ENCODE measurements at regions not wholly inside any gene's neighbourhood (a gene's known extent, or its start where the extent isn't known, plus 50 kb on each side); places are given as distances from the start of the nearest gene placed in this dataset.

DNA sequence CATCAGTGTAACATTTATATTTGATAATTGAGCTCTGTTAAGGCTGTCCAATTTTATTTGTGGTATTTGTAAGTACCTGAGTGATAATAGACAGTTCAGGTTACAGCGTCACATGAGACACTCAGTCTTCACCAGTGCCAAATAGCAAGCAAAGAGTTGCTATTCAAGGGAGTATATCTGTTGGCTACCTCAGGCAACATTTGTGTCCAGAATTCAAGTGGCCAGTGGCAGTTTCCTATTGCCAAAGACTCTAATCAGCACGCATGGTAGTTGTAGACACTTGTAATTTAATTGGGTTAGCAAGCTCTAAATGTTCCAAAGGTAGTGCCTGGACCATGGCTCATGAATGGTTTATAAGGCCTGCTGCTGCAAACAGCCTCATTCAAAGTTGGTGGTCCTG is 1524.3 kb upstream of the B3GALT2 start:
- H3K27ac ChIP-seq (ENCODE audit: low read depth in 2 of 2, low read length in 2 of 2): no peak overlapping the region
- no peaks in the 10 kb centered on the region for H3K27me3 ChIP-seq (ENCODE audit: control insufficient read depth, insufficient read depth, low read length)
- H3K9me3 ChIP-seq (ENCODE audit: control insufficient read depth in 2 of 3, insufficient read depth in 1 of 3, low read length in 3 of 3): no peaks in the 10 kb centered on the region
- H3K4me3 ChIP-seq (ENCODE audit: low read length in 3 of 3): no peak overlapping the region
- no peaks in the 10 kb centered on the region for H3K4me1 ChIP-seq (ENCODE audit: control insufficient read depth in 2 of 3, insufficient read depth in 2 of 3, low read depth in 1 of 3, low read length in 3 of 3)
- no peaks in the 10 kb centered on the region for H3K36me3 ChIP-seq (ENCODE audit: control insufficient read depth in 2 of 3, insufficient read depth in 3 of 3, low read length in 3 of 3)
- DNase-seq (no peak), FAIRE-seq (no peak)
- H3K9ac ChIP-seq (ENCODE audit: low read length in 3 of 3): no peak overlapping the region
- TF ChIP-seq, protein P1, sequence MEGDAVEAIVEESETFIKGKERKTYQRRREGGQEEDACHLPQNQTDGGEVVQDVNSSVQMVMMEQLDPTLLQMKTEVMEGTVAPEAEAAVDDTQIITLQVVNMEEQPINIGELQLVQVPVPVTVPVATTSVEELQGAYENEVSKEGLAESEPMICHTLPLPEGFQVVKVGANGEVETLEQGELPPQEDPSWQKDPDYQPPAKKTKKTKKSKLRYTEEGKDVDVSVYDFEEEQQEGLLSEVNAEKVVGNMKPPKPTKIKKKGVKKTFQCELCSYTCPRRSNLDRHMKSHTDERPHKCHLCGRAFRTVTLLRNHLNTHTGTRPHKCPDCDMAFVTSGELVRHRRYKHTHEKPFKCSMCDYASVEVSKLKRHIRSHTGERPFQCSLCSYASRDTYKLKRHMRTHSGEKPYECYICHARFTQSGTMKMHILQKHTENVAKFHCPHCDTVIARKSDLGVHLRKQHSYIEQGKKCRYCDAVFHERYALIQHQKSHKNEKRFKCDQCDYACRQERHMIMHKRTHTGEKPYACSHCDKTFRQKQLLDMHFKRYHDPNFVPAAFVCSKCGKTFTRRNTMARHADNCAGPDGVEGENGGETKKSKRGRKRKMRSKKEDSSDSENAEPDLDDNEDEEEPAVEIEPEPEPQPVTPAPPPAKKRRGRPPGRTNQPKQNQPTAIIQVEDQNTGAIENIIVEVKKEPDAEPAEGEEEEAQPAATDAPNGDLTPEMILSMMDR (IDR thresholded peaks at IDR 0.05; ENCODE audit: borderline replicate concordance, extremely low read depth, insufficient read depth): no peak
- intact Hi-C loops (cut with DNase I): no loop called here

DNA sequence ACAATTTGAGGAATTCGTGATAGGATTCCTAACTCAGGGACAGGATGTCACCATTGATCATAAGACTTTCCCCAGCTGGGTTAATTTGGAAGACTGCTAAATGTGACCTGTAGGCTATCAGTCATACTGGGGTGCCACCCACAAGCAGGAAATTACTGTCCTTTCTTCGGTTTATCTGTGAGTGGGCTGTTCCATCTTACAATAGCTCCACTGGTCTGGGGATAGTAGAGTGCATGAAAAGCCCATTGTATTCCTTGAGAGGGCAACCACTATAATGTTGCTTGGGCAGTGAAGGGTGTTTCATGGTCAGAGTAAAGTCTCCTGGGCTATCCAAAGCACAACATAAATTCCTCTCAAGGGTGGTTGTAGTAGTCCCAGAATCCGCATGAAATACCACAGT is 1523.0 kb upstream of the B3GALT2 start:
- no peak overlapping the region for H3K9ac ChIP-seq (ENCODE audit: low read length in 3 of 3)
- no peak for FAIRE-seq
- H3K9me3 ChIP-seq (ENCODE audit: control insufficient read depth in 2 of 3, insufficient read depth in 1 of 3, low read length in 3 of 3): no peaks in the 10 kb centered on the region
- DNase-seq: no peak
- H3K4me3 ChIP-seq (ENCODE audit: low read length in 3 of 3): no peak overlapping the region
- no peaks in the 10 kb centered on the region for H3K36me3 ChIP-seq (ENCODE audit: control insufficient read depth in 2 of 3, insufficient read depth in 3 of 3, low read length in 3 of 3)
- H3K4me1 ChIP-seq (ENCODE audit: control insufficient read depth in 2 of 3, insufficient read depth in 2 of 3, low read depth in 1 of 3, low read length in 3 of 3): no peaks in the 10 kb centered on the region
- TF ChIP-seq, protein P1 (IDR thresholded peaks at IDR 0.05; ENCODE audit: borderline replicate concordance, extremely low read depth, insufficient read depth): no peak
- no peak overlapping the region for H3K27ac ChIP-seq (ENCODE audit: low read depth in 2 of 2, low read length in 2 of 2)
- intact Hi-C loops (cut with DNase I): no loop called here
- H3K27me3 ChIP-seq (ENCODE audit: control insufficient read depth, insufficient read depth, low read length): no peaks in the 10 kb centered on the region

DNA sequence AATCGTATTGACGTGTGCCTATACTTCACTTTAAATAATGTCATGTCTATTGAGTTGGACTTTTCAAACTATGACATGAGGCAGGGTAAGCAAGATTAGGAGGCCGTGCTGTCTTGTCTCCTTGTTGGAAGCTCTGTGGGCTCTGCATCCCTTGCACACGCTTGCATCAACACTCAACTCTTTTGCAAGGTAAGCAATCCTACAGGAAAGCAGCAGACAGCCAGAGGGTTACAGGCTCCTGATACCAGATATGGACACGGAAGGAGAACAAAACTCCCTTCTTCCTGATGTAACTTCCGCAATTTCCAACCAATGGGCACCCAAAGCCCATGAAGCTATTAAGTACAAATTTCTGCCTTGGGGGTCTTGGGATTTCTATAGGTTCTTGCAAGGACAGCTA is 1520.7 kb upstream of the B3GALT2 start:
- Histone ChIP-seq H3K4me1 (ENCODE audit: control insufficient read depth in 2 of 3, insufficient read depth in 2 of 3, low read depth in 1 of 3, low read length in 3 of 3) (no peaks in the 10 kb centered on the region), H3K27me3 (ENCODE audit: control insufficient read depth, insufficient read depth, low read length) (no peaks in the 10 kb centered on the region), H3K27ac (ENCODE audit: low read depth in 2 of 2, low read length in 2 of 2) (no peak overlapping the region), H3K9me3 (ENCODE audit: control insufficient read depth in 2 of 3, insufficient read depth in 1 of 3, low read length in 3 of 3) (no peaks in the 10 kb centered on the region), H3K4me3 (ENCODE audit: low read length in 3 of 3) (no peak overlapping the region), H3K9ac (ENCODE audit: low read length in 3 of 3) (no peak overlapping the region), H3K36me3 (ENCODE audit: control insufficient read depth in 2 of 3, insufficient read depth in 3 of 3, low read length in 3 of 3) (no peaks in the 10 kb centered on the region)
- no peak for DNase-seq
- intact Hi-C loops (cut with DNase I): no loop called here
- no peak for FAIRE-seq
- TF ChIP-seq, protein P1 (IDR thresholded peaks at IDR 0.05; ENCODE audit: borderline replicate concordance, extremely low read depth, insufficient read depth): no peak

DNA sequence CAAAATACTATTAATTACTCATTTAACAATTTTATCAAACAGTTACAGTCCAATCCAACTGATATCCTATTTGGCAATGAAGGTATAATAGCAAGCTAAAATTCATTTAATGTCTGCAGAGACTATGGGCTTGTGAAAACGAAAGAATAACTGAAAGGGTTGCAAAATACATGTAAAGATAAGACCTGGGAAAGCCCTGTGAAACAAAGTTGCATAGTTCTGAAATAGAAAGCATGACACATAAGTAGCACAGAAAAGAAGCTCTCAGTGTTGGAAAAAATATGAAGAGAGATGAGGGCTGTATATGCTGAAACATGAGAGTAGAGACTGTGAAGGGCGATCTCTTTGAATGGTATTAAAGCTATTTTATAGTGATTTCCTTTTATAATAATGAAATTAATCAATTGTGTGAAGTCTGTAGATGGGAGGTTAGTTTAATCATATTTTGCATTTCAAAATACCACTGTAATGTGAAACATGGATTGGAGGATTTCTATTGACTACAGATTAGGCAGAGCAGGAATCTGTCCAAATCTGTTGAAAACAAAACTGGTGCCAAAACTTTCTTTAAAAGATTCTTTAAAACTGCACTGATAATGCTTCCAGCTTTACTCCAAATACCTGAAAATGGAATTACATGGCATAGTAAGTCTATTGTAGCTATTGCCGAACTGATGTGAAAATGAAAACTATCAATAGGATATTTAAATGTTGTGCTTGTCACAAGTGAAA is 1518.9 kb upstream of the B3GALT2 start:
- Histone ChIP-seq H3K4me1 (ENCODE audit: control insufficient read depth in 2 of 3, insufficient read depth in 2 of 3, low read depth in 1 of 3, low read length in 3 of 3) (no peaks in the 10 kb centered on the region), H3K4me3 (ENCODE audit: low read length in 3 of 3) (no peak overlapping the region), H3K27ac (ENCODE audit: low read depth in 2 of 2, low read length in 2 of 2) (no peak overlapping the region), H3K27me3 (ENCODE audit: control insufficient read depth, insufficient read depth, low read length) (no peaks in the 10 kb centered on the region), H3K36me3 (ENCODE audit: control insufficient read depth in 2 of 3, insufficient read depth in 3 of 3, low read length in 3 of 3) (no peaks in the 10 kb centered on the region), H3K9me3 (ENCODE audit: control insufficient read depth in 2 of 3, insufficient read depth in 1 of 3, low read length in 3 of 3) (no peaks in the 10 kb centered on the region), H3K9ac (ENCODE audit: low read length in 3 of 3) (no peak overlapping the region)
- intact Hi-C loops (cut with DNase I): no loop called here
- TF ChIP-seq, protein P1 (IDR thresholded peaks at IDR 0.05; ENCODE audit: borderline replicate concordance, extremely low read depth, insufficient read depth): no peak
- DNase-seq (no peak), FAIRE-seq (no peak)

Measured in kidney (tissue), 13 donors.